Ishikawa (cell line): ENCODE measurements at regions not wholly inside any gene's neighbourhood (a gene's known extent, or its start where the extent isn't known, plus 50 kb on each side); places are given as distances from the start of the nearest gene placed in this dataset.

Experiments used
- CEBPB ChIP-seq: IDR thresholded peaks from 2 replicates; pipeline ENCODE4 v1.6.1; 2012
- CREB1 ChIP-seq: IDR thresholded peaks from 2 replicates; pipeline ENCODE4 v1.6.1; 2012; ENCODE audit warnings: low read depth
- EGR1 ChIP-seq: IDR thresholded peaks from 2 replicates; pipeline ENCODE4 v1.6.1; 2012
- EP300 ChIP-seq: IDR thresholded peaks from 2 replicates; pipeline ENCODE4 v1.6.1; 2012; ENCODE audit warnings: borderline replicate concordance
- FOXM1 ChIP-seq: IDR thresholded peaks from 2 replicates; pipeline ENCODE4 v1.6.1; 2012; ENCODE audit warnings: low read depth, borderline replicate concordance
- NFIC ChIP-seq: IDR thresholded peaks from 2 replicates; pipeline ENCODE4 v1.6.1; 2012
- RAD21 ChIP-seq: IDR thresholded peaks from 2 replicates; pipeline ENCODE4 v1.6.1; 2012; ENCODE audit warnings: low read depth
- TAF1 ChIP-seq: IDR thresholded peaks from 2 replicates; pipeline ENCODE4 v1.6.1; 2012; ENCODE audit warnings: low read depth, mild to moderate bottlenecking
- TCF12 ChIP-seq: IDR thresholded peaks from 2 replicates; pipeline ENCODE4 v1.6.1; 2012; ENCODE audit warnings: low read depth
- TEAD4 ChIP-seq: IDR thresholded peaks from 2 replicates; pipeline ENCODE4 v1.6.1; 2012
- YY1 ChIP-seq: IDR thresholded peaks from 2 replicates; pipeline ENCODE4 v1.6.1; 2012; ENCODE audit warnings: low read depth
- ZBTB7A ChIP-seq: IDR thresholded peaks from 2 replicates; pipeline ENCODE4 v1.6.1; 2012; ENCODE audit warnings: low read depth
- TF ChIP-seq, protein P1 (sequence below): IDR thresholded peaks from 2 replicates; pipeline ENCODE4 v1.6.1; 2012
- TF ChIP-seq, protein P2 (sequence below): IDR thresholded peaks from 2 replicates; pipeline ENCODE4 v1.6.1; 2012; ENCODE audit warnings: low read depth, mild to moderate bottlenecking
- TF ChIP-seq, protein P3 (sequence below): IDR thresholded peaks from 2 replicates; pipeline ENCODE4 v1.6.1; 2012

- TF ChIP-seq TEAD4: no peak
- no peak for TF ChIP-seq NFIC
- no peak for TF ChIP-seq YY1
- TF ChIP-seq, protein P1, sequence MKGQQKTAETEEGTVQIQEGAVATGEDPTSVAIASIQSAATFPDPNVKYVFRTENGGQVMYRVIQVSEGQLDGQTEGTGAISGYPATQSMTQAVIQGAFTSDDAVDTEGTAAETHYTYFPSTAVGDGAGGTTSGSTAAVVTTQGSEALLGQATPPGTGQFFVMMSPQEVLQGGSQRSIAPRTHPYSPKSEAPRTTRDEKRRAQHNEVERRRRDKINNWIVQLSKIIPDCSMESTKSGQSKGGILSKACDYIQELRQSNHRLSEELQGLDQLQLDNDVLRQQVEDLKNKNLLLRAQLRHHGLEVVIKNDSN: no peak
- no peak for TF ChIP-seq CREB1
- TF ChIP-seq, protein P2, sequence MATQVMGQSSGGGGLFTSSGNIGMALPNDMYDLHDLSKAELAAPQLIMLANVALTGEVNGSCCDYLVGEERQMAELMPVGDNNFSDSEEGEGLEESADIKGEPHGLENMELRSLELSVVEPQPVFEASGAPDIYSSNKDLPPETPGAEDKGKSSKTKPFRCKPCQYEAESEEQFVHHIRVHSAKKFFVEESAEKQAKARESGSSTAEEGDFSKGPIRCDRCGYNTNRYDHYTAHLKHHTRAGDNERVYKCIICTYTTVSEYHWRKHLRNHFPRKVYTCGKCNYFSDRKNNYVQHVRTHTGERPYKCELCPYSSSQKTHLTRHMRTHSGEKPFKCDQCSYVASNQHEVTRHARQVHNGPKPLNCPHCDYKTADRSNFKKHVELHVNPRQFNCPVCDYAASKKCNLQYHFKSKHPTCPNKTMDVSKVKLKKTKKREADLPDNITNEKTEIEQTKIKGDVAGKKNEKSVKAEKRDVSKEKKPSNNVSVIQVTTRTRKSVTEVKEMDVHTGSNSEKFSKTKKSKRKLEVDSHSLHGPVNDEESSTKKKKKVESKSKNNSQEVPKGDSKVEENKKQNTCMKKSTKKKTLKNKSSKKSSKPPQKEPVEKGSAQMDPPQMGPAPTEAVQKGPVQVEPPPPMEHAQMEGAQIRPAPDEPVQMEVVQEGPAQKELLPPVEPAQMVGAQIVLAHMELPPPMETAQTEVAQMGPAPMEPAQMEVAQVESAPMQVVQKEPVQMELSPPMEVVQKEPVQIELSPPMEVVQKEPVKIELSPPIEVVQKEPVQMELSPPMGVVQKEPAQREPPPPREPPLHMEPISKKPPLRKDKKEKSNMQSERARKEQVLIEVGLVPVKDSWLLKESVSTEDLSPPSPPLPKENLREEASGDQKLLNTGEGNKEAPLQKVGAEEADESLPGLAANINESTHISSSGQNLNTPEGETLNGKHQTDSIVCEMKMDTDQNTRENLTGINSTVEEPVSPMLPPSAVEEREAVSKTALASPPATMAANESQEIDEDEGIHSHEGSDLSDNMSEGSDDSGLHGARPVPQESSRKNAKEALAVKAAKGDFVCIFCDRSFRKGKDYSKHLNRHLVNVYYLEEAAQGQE: no peak
- no peak for TF ChIP-seq ZBTB7A
- no peak for TF ChIP-seq CEBPB
- TF ChIP-seq, protein P3, sequence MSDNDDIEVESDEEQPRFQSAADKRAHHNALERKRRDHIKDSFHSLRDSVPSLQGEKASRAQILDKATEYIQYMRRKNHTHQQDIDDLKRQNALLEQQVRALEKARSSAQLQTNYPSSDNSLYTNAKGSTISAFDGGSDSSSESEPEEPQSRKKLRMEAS: no peak
- no peak for TF ChIP-seq EGR1
- TF ChIP-seq TCF12: no peak
- TF ChIP-seq TAF1: no peak
- TF ChIP-seq EP300: no peak
- no peak for TF ChIP-seq FOXM1
- no peak for TF ChIP-seq RAD21
Observed at GRCh38 chr4:38308728-38309311, 348.6 kb downstream of the PTTG2 start.

GRCh38 chr4:38309471-38309870 lies 349.3 kb downstream of the PTTG2 start:
- TF ChIP-seq RAD21: no peak

GRCh38 chr4:38310446-38311043 lies 350.3 kb downstream of the PTTG2 start:
- TF ChIP-seq CEBPB (no peak), TAF1 (no peak), YY1 (no peak), NFIC (no peak), TEAD4 (no peak), RAD21 (no peak), EP300 (no peak), CREB1 (no peak), ZBTB7A (no peak), TCF12 (no peak)
- TF ChIP-seq, protein P3: no peak
- TF ChIP-seq, protein P2: no peak
- TF ChIP-seq, protein P1: no peak

- TF ChIP-seq CEBPB (no peak), RAD21 (no peak), ZBTB7A (no peak), TAF1 (no peak)
Observed at GRCh38 chr4:38311495-38312126, 351.4 kb downstream of the PTTG2 start.

DNA sequence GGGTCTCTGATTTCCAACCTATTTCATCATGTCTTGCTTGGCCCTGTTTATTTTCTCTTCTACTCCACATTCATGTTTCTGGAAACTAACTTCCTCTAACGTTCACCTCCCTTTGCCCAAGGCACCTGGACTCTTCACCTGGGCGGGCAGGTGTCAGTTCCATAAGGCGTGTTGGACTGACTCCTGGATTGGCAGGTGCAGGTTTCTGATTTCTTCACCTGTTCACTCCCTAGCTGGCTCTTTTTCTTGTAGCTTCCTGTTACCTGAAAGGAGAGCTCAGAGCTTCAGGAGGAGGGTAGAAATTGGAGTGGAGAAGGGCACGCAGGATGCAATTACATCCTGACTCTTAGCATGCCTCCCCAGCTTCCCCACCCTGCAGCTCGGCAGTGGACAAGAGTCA lies 350.8 kb upstream of the KLF3 start:
- TF ChIP-seq, protein P3: no peak
- no peak for TF ChIP-seq TAF1
- TF ChIP-seq TCF12: no peak
- no peak for TF ChIP-seq FOXM1
- no peak for TF ChIP-seq RAD21
- TF ChIP-seq TEAD4: no peak
- TF ChIP-seq NFIC: no peak
